GM21529 (cell line): ENCODE measurements at regions not wholly inside any gene's neighbourhood (a gene's known extent, or its start where the extent isn't known, plus 50 kb on each side); places are given as distances from the start of the nearest gene placed in this dataset.

Experiments used
- ATAC-seq: cut with Tn5 transposase; IDR thresholded peaks from one replicate; pipeline ENCODE4 v1.9.1; 2021; ENCODE audit not compliant: unreplicated experiment

- ATAC-seq, result no peak
These were observed 55.0 kb downstream of the TMEM30B start for GRCh38 chr14:61226015-61226654.

GRCh38 chr14:61225344-61225743 lies 55.8 kb downstream of the TMEM30B start:
- no peak for ATAC-seq

GRCh38 chr14:61223552-61223951 lies 57.6 kb downstream of the TMEM30B start:
- ATAC-seq, result no peak

- ATAC-seq, result no peak
These were observed 58.8 kb downstream of the TMEM30B start for GRCh38 chr14:61222388-61222787.

GRCh38 chr14:61221906-61222305 lies 59.2 kb downstream of the TMEM30B start:
- no peak for ATAC-seq

- ATAC-seq, result no peak
These were observed 61.5 kb downstream of the TMEM30B start for GRCh38 chr14:61219673-61220072.

- no peak for ATAC-seq
These were observed 61.9 kb downstream of the TMEM30B start for GRCh38 chr14:61219256-61219655.

- no peak for ATAC-seq
These were observed 62.4 kb downstream of the TMEM30B start for GRCh38 chr14:61218767-61219166.

- no peak for ATAC-seq
These were observed 63.0 kb downstream of the TMEM30B start for GRCh38 chr14:61218157-61218556.

GRCh38 chr14:61217516-61217915 lies 63.6 kb downstream of the TMEM30B start:
- ATAC-seq, result no peak

- ATAC-seq, result no peak
These were observed 65.7 kb downstream of the TMEM30B start for GRCh38 chr14:61215222-61216020.

GRCh38 chr14:61213920-61214319 lies 67.2 kb downstream of the TMEM30B start:
- no peak for ATAC-seq

GRCh38 chr14:61213191-61213621 lies 67.9 kb downstream of the TMEM30B start:
- no peak for ATAC-seq

- no peak for ATAC-seq
These were observed 68.6 kb downstream of the TMEM30B start for GRCh38 chr14:61212546-61212945.

GRCh38 chr14:61211476-61212255 lies 69.5 kb downstream of the TMEM30B start:
- no peak for ATAC-seq

GRCh38 chr14:61203081-61203753 lies 77.9 kb downstream of the TMEM30B start:
- no peak for ATAC-seq

GRCh38 chr14:61202124-61202523 lies 79.0 kb downstream of the TMEM30B start:
- no peak for ATAC-seq

GRCh38 chr14:61201171-61201570 lies 80.0 kb downstream of the TMEM30B start:
- ATAC-seq, result no peak

- ATAC-seq, result no peak
These were observed 83.7 kb downstream of the TMEM30B start for GRCh38 chr14:61197416-61197815.

GRCh38 chr14:61196792-61197191 lies 84.3 kb downstream of the TMEM30B start:
- ATAC-seq, result no peak

GRCh38 chr14:61196034-61196433 lies 85.1 kb downstream of the TMEM30B start:
- no peak for ATAC-seq
